H1 (cell line): ENCODE measurements at regions not wholly inside any gene's neighbourhood (a gene's known extent, or its start where the extent isn't known, plus 50 kb on each side); places are given as distances from the start of the nearest gene placed in this dataset.

ENCODE experiments used
- CTCF ChIA-PET: fragments of 300-600 bp; sonication (Branson Sonifier 250); formaldehyde crosslinking; loops from one replicate; lab custom pipeline; 2021; ENCODE audit not compliant: partially characterized antibody; lab: Charles Lee
- POLR2A ChIA-PET: fragments of 300-600 bp; sonication (Branson Sonifier 250); formaldehyde crosslinking; loops from one replicate; lab custom pipeline; 2021; ENCODE audit warnings: inconsistent platforms; ENCODE audit not compliant: partially characterized antibody; lab: Charles Lee
- DNase-seq, 2 experiments: peaks; one replicate each; pipeline versions ENCODE4 v3.0.0 to v3.0.0-alpha.2; 2010 to 2022; ENCODE audit warnings: low spot score in 2 of 2, low read depth in 1 of 2, mixed read lengths in 1 of 2
- FAIRE-seq: peaks from 2 replicates; lab custom pipeline; 2011; peaks lifted over from hg19 to GRCh38; lab: Jason Lieb, UNC
- H2AFZ ChIP-seq: 2 replicates; pipeline ENCODE4 v1.8.1; 2012; ENCODE audit warnings: low read length, inconsistent platforms
- H2AK5ac ChIP-seq: 2 replicates; pipeline ENCODE4 v1.6.1; 2013; ENCODE audit warnings: low read depth, low read length
- H2BK120ac ChIP-seq: replicated peaks from 2 replicates; pipeline ENCODE3; 2013; ENCODE audit warnings: low read depth, low read length, inconsistent platforms
- H2BK12ac ChIP-seq: 2 replicates; pipeline ENCODE4 v1.6.1; 2013; ENCODE audit warnings: low read depth, low read length
- H2BK15ac ChIP-seq: 2 replicates; pipeline ENCODE4 v1.6.1; 2013; ENCODE audit warnings: low read length
- H2BK20ac ChIP-seq: 2 replicates; pipeline ENCODE4 v1.6.1; 2013; ENCODE audit warnings: low read length
- H2BK5ac ChIP-seq: 2 replicates; pipeline ENCODE4 v1.6.1; 2013; ENCODE audit warnings: low read depth, low read length
- H3K14ac ChIP-seq: 2 replicates; pipeline ENCODE4 v1.6.1; 2013; ENCODE audit warnings: inconsistent platforms; ENCODE audit not compliant: insufficient read length
- H3K18ac ChIP-seq: 2 replicates; pipeline ENCODE4 v1.6.1; 2013; ENCODE audit warnings: low read length; ENCODE audit errors: extremely low read depth
- H3K23ac ChIP-seq: 2 replicates; pipeline ENCODE4 v1.6.1; 2013; ENCODE audit warnings: inconsistent platforms; ENCODE audit not compliant: insufficient read length
- H3K23me2 ChIP-seq: 2 replicates; pipeline ENCODE4 v1.6.1; 2013; ENCODE audit warnings: low read depth, low read length
- H3K27ac ChIP-seq: 2 replicates; pipeline ENCODE4 v1.6.1; 2011; ENCODE audit warnings: low read depth, low read length, inconsistent platforms
- H3K27me3 ChIP-seq, 4 experiments: replicated peaks in 1 of 4; 1 replicate in 1 of 4; 2 replicates in 3 of 4; pipeline versions ENCODE4 v1.6.1 to v1.8.1; 2011 to 2013; ENCODE audit warnings: low read length in 3 of 4, mild to moderate bottlenecking in 3 of 4, inconsistent platforms in 2 of 4, mixed read lengths in 2 of 4, moderate library complexity in 1 of 4; ENCODE audit not compliant: control insufficient read depth in 3 of 4, insufficient read depth in 3 of 4; ENCODE audit errors: extremely low read depth in 1 of 4
- H3K36me3 ChIP-seq, 4 experiments: 2 replicates each; pipeline versions ENCODE4 v1.6.1 to v1.8.1; 2011 to 2013; ENCODE audit warnings: mild to moderate bottlenecking in 4 of 4, low read length in 3 of 4, moderate library complexity in 2 of 4, control low read depth in 1 of 4, inconsistent platforms in 1 of 4; ENCODE audit not compliant: insufficient read depth in 4 of 4, control insufficient read depth in 2 of 4
- H3K4ac ChIP-seq: replicated peaks from 2 replicates; pipeline ENCODE3; 2013; ENCODE audit warnings: low read length, low read depth, mixed read lengths, inconsistent platforms; ENCODE audit not compliant: insufficient read length
- H3K4me1 ChIP-seq, 4 experiments: replicated peaks in 1 of 4; 1 replicate in 1 of 4; 2 replicates in 3 of 4; pipeline versions ENCODE4 v1.6.1 to v1.8.1; 2011 to 2013; ENCODE audit warnings: low read length in 3 of 4, inconsistent platforms in 2 of 4, mixed read lengths in 1 of 4; ENCODE audit not compliant: insufficient read depth in 4 of 4, control insufficient read depth in 3 of 4
- H3K4me2 ChIP-seq, 2 experiments: 2 replicates each; pipeline versions ENCODE4 v1.6.1 to v1.8.1; 2011 to 2013; ENCODE audit warnings: low read depth in 2 of 2, low read length in 2 of 2, control low read depth in 1 of 2, inconsistent platforms in 1 of 2, mild to moderate bottlenecking in 1 of 2; ENCODE audit not compliant: insufficient read depth in 1 of 2
- H3K4me3 ChIP-seq, 4 experiments: fragments of 200-600, 300-600 bp in 1 of 4; sonication (generic), shearing (Covaris generic), sonication (Bioruptor Twin) in 1 of 4; 2 replicates each; pipeline versions ENCODE4 v1.5.1 to v1.8.1; 2011 to 2016; ENCODE audit warnings: low read length in 4 of 4, low read depth in 3 of 4, control low read depth in 2 of 4, inconsistent platforms in 2 of 4, mild to moderate bottlenecking in 2 of 4, mixed read lengths in 1 of 4, moderate library complexity in 1 of 4; ENCODE audit not compliant: insufficient read depth in 2 of 4; ENCODE audit errors: extremely low read depth in 1 of 4
- H3K56ac ChIP-seq: replicated peaks from 2 replicates; pipeline ENCODE3; 2013; ENCODE audit warnings: low read depth, mild to moderate bottlenecking, mixed read lengths, low read length, inconsistent platforms; ENCODE audit not compliant: insufficient read length
- H3K79me1 ChIP-seq: 2 replicates; pipeline ENCODE4 v1.6.1; 2013; ENCODE audit warnings: low read depth, low read length, control low read depth
- H3K79me2 ChIP-seq, 2 experiments: 2 replicates each; pipeline versions ENCODE4 v1.6.1 to v1.8.1; 2012 to 2013; ENCODE audit warnings: low read length in 2 of 2, mild to moderate bottlenecking in 2 of 2, inconsistent platforms in 1 of 2; ENCODE audit not compliant: insufficient read depth in 2 of 2, control insufficient read depth in 1 of 2
- H3K9ac ChIP-seq, 4 experiments: replicated peaks in 1 of 4; 1 replicate in 1 of 4; 2 replicates in 3 of 4; pipeline versions ENCODE4 v1.6.1 to v1.8.1; 2011 to 2013; ENCODE audit warnings: low read depth in 3 of 4, low read length in 3 of 4, control low read depth in 2 of 4, mild to moderate bottlenecking in 2 of 4, moderate library complexity in 2 of 4, inconsistent platforms in 1 of 4; ENCODE audit errors: extremely low read depth in 1 of 4
- H3K9me3 ChIP-seq, 2 experiments: 2 replicates each; pipeline versions ENCODE4 v1.6.1 to v1.8.1; 2012 to 2013; ENCODE audit warnings: mild to moderate bottlenecking in 2 of 2, moderate library complexity in 2 of 2, control low read depth in 1 of 2, inconsistent platforms in 1 of 2, low read depth in 1 of 2, low read length in 1 of 2, mixed read lengths in 1 of 2; ENCODE audit not compliant: insufficient read depth in 2 of 2
- H4K20me1 ChIP-seq, 2 experiments: replicated peaks in 1 of 2; 2 replicates each; pipeline versions ENCODE3 to v1.8.1; 2011 to 2013; ENCODE audit warnings: inconsistent platforms in 2 of 2, low read length in 2 of 2, mild to moderate bottlenecking in 1 of 2; ENCODE audit not compliant: insufficient read depth in 2 of 2, control insufficient read depth in 1 of 2
- H4K5ac ChIP-seq: 2 replicates; pipeline ENCODE4 v1.6.1; 2013; ENCODE audit warnings: low read length, low read depth, mixed read lengths, inconsistent platforms; ENCODE audit not compliant: insufficient read length
- H4K8ac ChIP-seq: 2 replicates; pipeline ENCODE4 v1.8.0; 2013; ENCODE audit warnings: mild to moderate bottlenecking, moderate library complexity, low read length, inconsistent platforms; ENCODE audit not compliant: insufficient read depth; ENCODE audit errors: extremely low read depth
- H4K91ac ChIP-seq: replicated peaks from 2 replicates; pipeline ENCODE3; 2013; ENCODE audit warnings: low read length, mixed read lengths, inconsistent platforms; ENCODE audit not compliant: insufficient read length
- CEBPB ChIP-seq: IDR thresholded peaks from 2 replicates; pipeline ENCODE4 v1.6.1; 2012; ENCODE audit warnings: low read depth, low read length
- CHD1 ChIP-seq: IDR thresholded peaks from 2 replicates; pipeline ENCODE4 v1.6.1; 2012; ENCODE audit warnings: low read depth, low read length, improper control_type of control experiment
- CTBP2 ChIP-seq: IDR thresholded peaks from 2 replicates; pipeline ENCODE4 v1.7.0; 2011; ENCODE audit warnings: borderline replicate concordance, mild to moderate bottlenecking, moderate library complexity, mixed read lengths, low read length; ENCODE audit not compliant: insufficient read depth, insufficient read length
- EP300 ChIP-seq, 2 experiments: IDR thresholded peaks; 1 replicate in 1 of 2; 2 replicates in 1 of 2; pipeline ENCODE4 v1.6.1; 2011 to 2012; ENCODE audit warnings: low read depth in 2 of 2, low read length in 2 of 2, mild to moderate bottlenecking in 2 of 2, borderline replicate concordance in 1 of 2, inconsistent platforms in 1 of 2, moderate library complexity in 1 of 2
- JUN ChIP-seq: IDR thresholded peaks from 2 replicates; pipeline ENCODE4 v1.6.1; 2011; ENCODE audit warnings: low read depth, mild to moderate bottlenecking, improper control_type of control experiment, low read length
- JUND ChIP-seq: IDR thresholded peaks from 2 replicates; pipeline ENCODE4 v1.6.1; 2011; ENCODE audit warnings: mild to moderate bottlenecking, improper control_type of control experiment, low read length
- NANOG ChIP-seq: IDR thresholded peaks from 2 replicates; pipeline ENCODE4 v1.6.1; 2011; ENCODE audit warnings: low read length, low read depth, mild to moderate bottlenecking, inconsistent platforms; ENCODE audit not compliant: insufficient read depth, poor library complexity, severe bottlenecking
- POLR2A ChIP-seq, 2 experiments: IDR thresholded peaks; 1 replicate in 1 of 2; 2 replicates in 1 of 2; pipeline ENCODE4 v1.6.1; 2011; ENCODE audit warnings: low read depth in 2 of 2, low read length in 2 of 2, mild to moderate bottlenecking in 2 of 2; ENCODE audit errors: control extremely low read depth in 1 of 2
- SIRT6 ChIP-seq: IDR thresholded peaks from one replicate; pipeline ENCODE4 v1.7.1; 2012; ENCODE audit warnings: low read length, inconsistent platforms
- SP4 ChIP-seq: IDR thresholded peaks from 2 replicates; pipeline ENCODE4 v1.6.1; 2012; ENCODE audit warnings: low read length, inconsistent platforms
- WGBS, 2 experiments: shearing (Covaris generic) in 1 of 2; methylation state at CpG; one replicate each; pipeline versions ENCODE4 v1.1.6 to v1.1.7; 2013 to 2015; ENCODE audit warnings: low lambda C conversion rate in 2 of 2, mixed read lengths in 2 of 2, inconsistent platforms in 1 of 2, low coverage in 1 of 2, missing lambda C conversion rate in 1 of 2; ENCODE audit not compliant: insufficient replicate concordance in 2 of 2, insufficient coverage in 1 of 2, insufficient read length in 1 of 2; ENCODE audit errors: extremely low coverage in 1 of 2, missing lambda C conversion rate in 1 of 2; 5-methylcytosine and 5-hydroxymethylcytosine counted together
- TF ChIP-seq, protein P1 (sequence below): IDR thresholded peaks from 2 replicates; pipeline ENCODE4 v1.6.1; 2012; ENCODE audit warnings: low read length, inconsistent platforms
- TF ChIP-seq, protein P2 (sequence below): IDR thresholded peaks from 2 replicates; pipeline ENCODE4 v1.6.1; 2012; ENCODE audit warnings: inconsistent platforms

DNA sequence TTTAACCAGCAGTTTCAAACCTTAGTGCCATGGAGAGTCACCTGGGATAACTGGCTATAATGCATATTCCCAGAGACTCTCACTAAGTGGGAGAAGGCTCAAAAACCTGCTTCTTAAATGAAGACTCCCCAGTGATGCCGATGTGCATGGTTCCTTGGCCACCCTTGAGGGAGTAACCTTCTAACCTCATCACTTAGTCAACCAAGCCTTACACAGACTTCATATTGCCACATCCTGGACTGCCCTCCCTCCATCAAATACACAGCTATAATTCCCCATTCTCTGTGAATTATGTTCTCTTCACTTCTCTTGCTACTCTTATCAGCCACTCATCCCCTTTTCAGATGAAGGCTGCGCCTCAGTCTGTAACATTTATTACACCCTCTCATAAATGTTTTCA is 462.9 kb upstream of the RGPD4 start:
- WGBS, 2 experiments, result 97% methylated on average over 2 of the region's 2 CpGs; no CpG with 5 or more reads in 1 of the 2 experiments
- no peak overlapping the region for H2BK12ac ChIP-seq

More for the DNA sequence above, 462.9 kb upstream of the RGPD4 start:
- POLR2A ChIA-PET, result no interaction called here
- Histone ChIP-seq H4K20me1 (no peaks in the 10 kb centered on the region), H3K56ac (no peak overlapping the region), H4K8ac (no peak overlapping the region), H3K14ac (no peak overlapping the region), H3K4me2 (no peak overlapping the region), H2BK5ac (no peak overlapping the region), H3K27me3 (no peaks in the 10 kb centered on the region), H4K5ac (no peak overlapping the region), H2BK120ac (no peak overlapping the region), H4K91ac (no peak overlapping the region), H2BK15ac (no peak overlapping the region), H3K23ac (no peak overlapping the region), H2BK20ac (no peak overlapping the region), H3K79me1 (no peaks in the 10 kb centered on the region), H3K18ac (no peak overlapping the region), H3K79me2 (no peaks in the 10 kb centered on the region), H3K4ac (no peak overlapping the region), H3K9ac (no peak overlapping the region), H2AK5ac (no peak overlapping the region), H2AFZ (no peak overlapping the region), H3K23me2 (no peaks in the 10 kb centered on the region), H3K4me1 (no peaks in the 10 kb centered on the region), H3K27ac (no peak overlapping the region), H3K9me3 (no peaks in the 10 kb centered on the region), H3K4me3 (no peak overlapping the region), H3K36me3 (no peaks in the 10 kb centered on the region)
- CTCF ChIA-PET, result no interaction called here
- FAIRE-seq (no peak), DNase-seq (no peak)
- TF ChIP-seq SIRT6, result no peak
- TF ChIP-seq, protein P1, sequence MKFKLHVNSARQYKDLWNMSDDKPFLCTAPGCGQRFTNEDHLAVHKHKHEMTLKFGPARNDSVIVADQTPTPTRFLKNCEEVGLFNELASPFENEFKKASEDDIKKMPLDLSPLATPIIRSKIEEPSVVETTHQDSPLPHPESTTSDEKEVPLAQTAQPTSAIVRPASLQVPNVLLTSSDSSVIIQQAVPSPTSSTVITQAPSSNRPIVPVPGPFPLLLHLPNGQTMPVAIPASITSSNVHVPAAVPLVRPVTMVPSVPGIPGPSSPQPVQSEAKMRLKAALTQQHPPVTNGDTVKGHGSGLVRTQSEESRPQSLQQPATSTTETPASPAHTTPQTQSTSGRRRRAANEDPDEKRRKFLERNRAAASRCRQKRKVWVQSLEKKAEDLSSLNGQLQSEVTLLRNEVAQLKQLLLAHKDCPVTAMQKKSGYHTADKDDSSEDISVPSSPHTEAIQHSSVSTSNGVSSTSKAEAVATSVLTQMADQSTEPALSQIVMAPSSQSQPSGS, result no peak
- TF ChIP-seq, protein P2, sequence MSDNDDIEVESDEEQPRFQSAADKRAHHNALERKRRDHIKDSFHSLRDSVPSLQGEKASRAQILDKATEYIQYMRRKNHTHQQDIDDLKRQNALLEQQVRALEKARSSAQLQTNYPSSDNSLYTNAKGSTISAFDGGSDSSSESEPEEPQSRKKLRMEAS, result no peak
- TF ChIP-seq NANOG, result no peak
- TF ChIP-seq JUND, result no peak
- no peak for TF ChIP-seq JUN
- no peak for TF ChIP-seq SP4
- no peak for TF ChIP-seq CHD1
- TF ChIP-seq CTBP2, result no peak
- TF ChIP-seq POLR2A (IDR thresholded peaks at IDR 0.05; ENCODE audit: control extremely low read depth in 1 of 2, low read depth in 2 of 2, low read length in 2 of 2), result no peak
- TF ChIP-seq EP300 (IDR thresholded peaks at IDR 0.05; ENCODE audit: borderline replicate concordance in 1 of 2, low read depth in 2 of 2, low read length in 2 of 2), result no peak
- no peak for TF ChIP-seq CEBPB
